HCT116 (cell line): ENCODE measurements at regions not wholly inside any gene's neighbourhood (a gene's known extent, or its start where the extent isn't known, plus 50 kb on each side); places are given as distances from the start of the nearest gene placed in this dataset.

ENCODE experiments used
- ATF3 ChIP-seq: IDR thresholded peaks from 2 replicates; pipeline ENCODE4 v1.6.1; 2012
- CEBPB ChIP-seq: IDR thresholded peaks from 2 replicates; pipeline ENCODE4 v1.6.1; 2012; ENCODE audit warnings: low read depth
- CTCF ChIP-seq, 3 experiments: fragments of 200-600 bp in 1 of 3; sonication (generic) in 1 of 3; IDR thresholded peaks in 2 of 3; conservative IDR thresholded peaks in 1 of 3; 2 replicates each; pipeline ENCODE4 v1.5.1; 2012 to 2017; ENCODE audit warnings: low read depth in 2 of 3, low read length in 2 of 3, antibody characterized with exemption in 1 of 3, borderline replicate concordance in 1 of 3, control low read depth in 1 of 3, mild to moderate bottlenecking in 1 of 3, mixed read lengths in 1 of 3, mixed run types in 1 of 3, moderate library complexity in 1 of 3; ENCODE audit not compliant: insufficient read depth in 1 of 3
- EGR1 ChIP-seq: IDR thresholded peaks from 2 replicates; pipeline ENCODE4 v1.6.1; 2012; ENCODE audit warnings: low read depth
- MAX ChIP-seq: IDR thresholded peaks from 2 replicates; pipeline ENCODE4 v1.6.1; 2012
- POLR2A ChIP-seq: IDR thresholded peaks from 2 replicates; pipeline ENCODE4 v1.7.0; 2011; ENCODE audit warnings: borderline replicate concordance; ENCODE audit not compliant: insufficient read depth, insufficient read length; ENCODE audit errors: extremely low read depth
- RAD21 ChIP-seq: IDR thresholded peaks from 2 replicates; pipeline ENCODE4 v1.6.1; 2012; ENCODE audit warnings: low read depth, mild to moderate bottlenecking
- YY1 ChIP-seq: IDR thresholded peaks from 2 replicates; pipeline ENCODE4 v1.6.1; 2011; ENCODE audit warnings: low read length, low read depth, moderate library complexity, mild to moderate bottlenecking; ENCODE audit not compliant: insufficient replicate concordance; ENCODE audit errors: extremely low read depth
- ZFX ChIP-seq: fragments of 450-650 bp; IDR thresholded peaks from 2 replicates; pipeline ENCODE4 v1.6.1; 2017

- TF ChIP-seq CTCF (IDR thresholded peaks at IDR 0.05 in 2 of 3, conservative IDR thresholded peaks at IDR 0.05 in 1 of 3; ENCODE audit: borderline replicate concordance in 1 of 3, insufficient read depth in 1 of 3, low read depth in 2 of 3, low read length in 2 of 3) (no peak), ZFX (no peak), EGR1 (no peak), RAD21 (no peak), CEBPB (no peak), POLR2A (no peak), YY1 (no peak), MAX (0 out of 2 replicates have a peak, but pooled peaks have one; percentile 5), ATF3 (no peak)
Measured at GRCh38 chr4:74529284-74530041, 84.5 kb downstream of the AREG start.
